Fibroblast of the aortic adventitia (primary cell): ENCODE measurements at regions not wholly inside any gene's neighbourhood (a gene's known extent, or its start where the extent isn't known, plus 50 kb on each side); places are given as distances from the start of the nearest gene placed in this dataset.

Source experiments
- DNase-seq: peaks from one replicate; pipeline ENCODE4 v3.0.0-alpha.2; 2010; ENCODE audit warnings: low read depth
- H3K4me3 ChIP-seq: 2 replicates; pipeline ENCODE4 v1.5.1; 2011; ENCODE audit warnings: low read depth, mild to moderate bottlenecking, control low read depth, low read length, moderate library complexity
- TF ChIP-seq, protein P1 (sequence below): IDR thresholded peaks from 2 replicates; pipeline ENCODE4 v1.5.1; 2011; ENCODE audit warnings: mild to moderate bottlenecking, low read length, control low read depth, inconsistent platforms; ENCODE audit not compliant: insufficient read depth

DNA sequence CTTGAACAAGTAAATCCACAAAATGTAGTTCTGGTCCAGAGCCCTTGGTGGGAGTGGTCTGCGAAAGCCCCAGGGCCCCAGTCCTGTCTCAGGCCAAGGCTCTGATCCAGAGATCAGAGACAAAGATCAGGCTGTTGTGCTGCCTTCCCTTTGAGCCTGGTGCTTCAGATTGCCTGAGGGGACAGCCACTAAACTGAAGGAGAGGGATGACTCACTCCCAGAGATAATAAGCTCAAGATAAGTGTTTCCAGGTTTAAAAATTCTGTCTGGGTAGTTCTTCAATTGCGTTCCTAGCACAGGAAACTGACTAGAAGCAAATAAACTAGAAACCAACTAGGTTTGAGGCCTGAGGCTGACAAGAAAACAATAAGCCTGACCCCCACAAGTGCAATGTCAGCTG, 190.2 kb downstream of the RAMP3 start:
- H3K4me3 ChIP-seq = no peak overlapping the region
- DNase-seq = peak; percentile 17
- TF ChIP-seq, protein P1, sequence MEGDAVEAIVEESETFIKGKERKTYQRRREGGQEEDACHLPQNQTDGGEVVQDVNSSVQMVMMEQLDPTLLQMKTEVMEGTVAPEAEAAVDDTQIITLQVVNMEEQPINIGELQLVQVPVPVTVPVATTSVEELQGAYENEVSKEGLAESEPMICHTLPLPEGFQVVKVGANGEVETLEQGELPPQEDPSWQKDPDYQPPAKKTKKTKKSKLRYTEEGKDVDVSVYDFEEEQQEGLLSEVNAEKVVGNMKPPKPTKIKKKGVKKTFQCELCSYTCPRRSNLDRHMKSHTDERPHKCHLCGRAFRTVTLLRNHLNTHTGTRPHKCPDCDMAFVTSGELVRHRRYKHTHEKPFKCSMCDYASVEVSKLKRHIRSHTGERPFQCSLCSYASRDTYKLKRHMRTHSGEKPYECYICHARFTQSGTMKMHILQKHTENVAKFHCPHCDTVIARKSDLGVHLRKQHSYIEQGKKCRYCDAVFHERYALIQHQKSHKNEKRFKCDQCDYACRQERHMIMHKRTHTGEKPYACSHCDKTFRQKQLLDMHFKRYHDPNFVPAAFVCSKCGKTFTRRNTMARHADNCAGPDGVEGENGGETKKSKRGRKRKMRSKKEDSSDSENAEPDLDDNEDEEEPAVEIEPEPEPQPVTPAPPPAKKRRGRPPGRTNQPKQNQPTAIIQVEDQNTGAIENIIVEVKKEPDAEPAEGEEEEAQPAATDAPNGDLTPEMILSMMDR = no peak

DNA sequence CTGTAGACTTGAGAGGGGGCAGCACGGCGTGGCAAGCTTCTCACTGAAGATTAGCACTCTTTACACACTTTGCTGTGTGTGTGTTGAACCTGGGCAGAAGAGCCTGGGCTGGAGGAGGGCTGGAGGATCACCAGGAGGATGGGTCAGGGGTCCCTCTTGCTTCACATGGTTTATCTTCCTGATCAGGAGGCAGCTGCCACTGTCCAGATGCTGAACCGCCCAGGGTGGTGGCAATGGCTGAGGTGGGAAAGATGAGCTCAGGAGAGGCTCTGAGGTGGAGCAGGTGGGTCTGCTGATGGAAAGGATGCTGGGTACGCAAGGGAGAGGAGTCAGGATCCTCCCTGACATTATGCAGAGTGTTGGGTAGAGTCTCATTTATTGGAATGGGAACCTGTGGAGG, 191.5 kb downstream of the RAMP3 start:
- no peak overlapping the region for H3K4me3 ChIP-seq
- DNase-seq = no peak
- TF ChIP-seq, protein P1 = no peak

DNA sequence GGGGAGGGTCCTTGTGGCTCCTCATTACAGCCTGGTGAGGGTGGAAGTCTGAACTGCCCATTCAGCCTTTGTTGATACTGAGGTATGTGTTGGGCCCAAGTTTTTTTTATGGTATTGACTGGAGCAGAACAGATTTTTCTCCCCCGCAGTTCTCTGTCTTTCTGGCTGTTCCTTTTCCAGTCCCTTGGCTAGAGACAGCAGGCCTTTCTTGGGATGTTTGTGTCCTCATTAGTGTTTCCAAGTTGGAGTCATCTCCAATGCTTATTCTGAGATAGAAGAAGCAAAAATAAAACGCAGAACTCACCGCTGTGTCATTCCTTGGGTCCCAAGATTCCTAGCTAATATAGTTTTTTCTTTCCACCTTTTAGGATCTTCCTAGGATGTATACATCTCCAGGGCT, 193.3 kb downstream of the RAMP3 start:
- H3K4me3 ChIP-seq = no peak overlapping the region
- no peak for DNase-seq
- TF ChIP-seq, protein P1 = no peak

DNA sequence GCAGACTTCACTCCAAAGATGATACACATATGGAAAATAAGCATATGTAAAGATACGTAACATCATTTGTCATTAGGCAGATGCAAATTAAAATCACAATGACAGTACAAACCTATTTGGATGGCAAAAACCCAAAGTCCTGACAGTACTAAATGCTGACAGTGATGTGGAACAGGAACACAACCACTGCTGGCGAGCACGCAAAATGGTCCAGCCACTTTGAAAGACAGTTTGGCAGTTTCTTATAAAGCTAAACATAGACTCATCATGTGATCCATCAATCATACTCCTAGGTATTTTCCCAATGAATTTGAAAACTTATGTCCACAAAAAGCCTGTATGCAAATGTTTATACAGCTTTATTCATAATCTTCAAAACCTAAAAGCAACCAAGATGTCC, 200.7 kb downstream of the RAMP3 start:
- TF ChIP-seq, protein P1 = no peak
- DNase-seq = no peak

DNA sequence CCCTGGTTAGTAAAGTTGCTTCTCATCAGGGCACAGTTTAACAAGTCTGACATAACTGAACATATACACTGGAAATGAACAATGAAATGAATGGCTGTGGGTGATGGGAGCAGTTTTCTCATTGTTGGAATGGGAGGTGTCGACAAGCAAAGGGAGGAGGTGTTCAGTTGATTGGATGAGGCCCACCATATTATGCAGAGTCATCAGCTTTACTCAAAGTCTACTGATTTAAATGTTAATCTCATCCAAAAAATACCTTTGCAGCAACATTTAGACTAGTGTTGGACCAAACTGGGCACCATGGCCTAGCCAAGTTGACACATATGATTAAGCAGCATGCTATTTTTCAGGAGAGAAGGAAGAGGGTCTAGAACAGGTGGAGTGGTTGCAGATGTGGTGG, 201.7 kb downstream of the RAMP3 start:
- DNase-seq = no peak
- H3K4me3 ChIP-seq = no peak overlapping the region
- TF ChIP-seq, protein P1 = no peak

More for the DNA sequence above, 200.7 kb downstream of the RAMP3 start:
- H3K4me3 ChIP-seq = no peak overlapping the region

DNA sequence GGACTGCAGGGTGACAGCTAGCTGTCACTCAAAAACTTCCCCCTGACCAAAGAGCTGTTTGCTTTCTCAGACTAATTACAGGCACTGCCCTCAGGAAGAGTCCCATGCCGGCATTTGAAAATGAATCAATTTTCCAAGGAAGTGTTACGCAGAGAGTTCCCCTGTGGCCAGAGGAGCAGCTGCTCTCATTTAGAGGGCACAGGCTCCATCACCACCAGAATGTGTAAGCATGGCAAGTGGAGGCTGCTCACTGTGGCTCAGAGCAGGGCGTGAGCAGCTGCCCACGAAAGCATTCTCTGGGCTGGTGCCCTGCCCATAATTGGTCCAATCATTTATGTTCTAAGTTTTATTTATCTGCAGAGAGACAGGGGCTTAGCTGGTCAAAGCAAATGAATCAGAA, 202.2 kb downstream of the RAMP3 start:
- DNase-seq = no peak
- no peak overlapping the region for H3K4me3 ChIP-seq
- TF ChIP-seq, protein P1 = no peak

DNA sequence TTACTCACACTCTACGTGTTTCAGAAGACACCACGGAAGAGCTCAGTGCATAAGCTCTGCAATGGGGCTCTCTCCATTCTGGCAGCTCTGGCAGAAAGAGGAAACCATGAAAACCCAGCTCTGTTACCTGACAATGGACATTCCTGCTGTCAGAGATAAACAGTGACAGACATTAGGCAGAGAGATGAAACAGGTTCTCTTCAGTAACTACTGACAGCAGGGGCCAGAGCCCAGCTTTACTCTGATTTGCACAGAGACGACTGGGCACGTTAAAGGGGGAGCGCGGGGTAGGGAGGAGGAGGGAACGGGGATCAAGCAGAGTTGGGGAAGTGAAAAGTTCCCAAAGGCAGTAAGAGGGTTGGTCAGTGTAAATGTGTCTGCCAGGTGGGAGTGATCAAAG, 206.1 kb downstream of the RAMP3 start:
- TF ChIP-seq, protein P1 = no peak

More for the DNA sequence above, 206.1 kb downstream of the RAMP3 start:
- no peak for DNase-seq
- H3K4me3 ChIP-seq = no peak overlapping the region
